GM12865 (cell line): ENCODE measurements at regions not wholly inside any gene's neighbourhood (a gene's known extent, or its start where the extent isn't known, plus 50 kb on each side); places are given as distances from the start of the nearest gene placed in this dataset.
"Not testable (repeated sequence)": the region's sequence is repeated elsewhere in the genome, so short reads cannot be mapped to it uniquely, and the experiment has no call there.

ENCODE experiments used
- DNase-seq: peaks from one replicate; pipeline ENCODE4 v3.0.0; 2010; ENCODE audit warnings: low read depth
- H3K4me3 ChIP-seq: 2 replicates; pipeline ENCODE4 v1.5.1; 2011; ENCODE audit warnings: mild to moderate bottlenecking, low read depth, low read length, control low read depth
- CTCF ChIP-seq: IDR thresholded peaks from 2 replicates; pipeline ENCODE4 v1.5.1; 2011; ENCODE audit warnings: low read length, control low read depth, low read depth, inconsistent platforms; ENCODE audit not compliant: insufficient read depth; ENCODE audit errors: missing control alignments

GRCh38 chr1:83383107-83383506 lies 615.8 kb downstream of the TTLL7 start:
- H3K4me3 ChIP-seq, DNase-seq: not testable (repeated sequence)

GRCh38 chr1:83373018-83373417 lies 625.9 kb downstream of the TTLL7 start:
- H3K4me3 ChIP-seq, DNase-seq: not testable (repeated sequence)

GRCh38 chr1:83369853-83370252 lies 629.1 kb downstream of the TTLL7 start:
- not testable (repeated sequence) for H3K4me3 ChIP-seq, DNase-seq

- H3K4me3 ChIP-seq, DNase-seq: not testable (repeated sequence)
Observed at GRCh38 chr1:83365320-83365719, 633.6 kb downstream of the TTLL7 start.

- H3K4me3 ChIP-seq, DNase-seq: not testable (repeated sequence)
Observed at GRCh38 chr1:83345375-83345774, 653.6 kb downstream of the TTLL7 start.

- not testable (repeated sequence) for H3K4me3 ChIP-seq, DNase-seq
Observed at GRCh38 chr1:83343767-83344166, 655.2 kb downstream of the TTLL7 start.

GRCh38 chr1:83342995-83343394 lies 655.9 kb downstream of the TTLL7 start:
- not testable (repeated sequence) for DNase-seq, H3K4me3 ChIP-seq

GRCh38 chr1:83332308-83332707 lies 666.6 kb downstream of the TTLL7 start:
- DNase-seq, H3K4me3 ChIP-seq: not testable (repeated sequence)

GRCh38 chr1:83318366-83318765 lies 680.6 kb downstream of the TTLL7 start:
- DNase-seq: no peak
- no peak for TF ChIP-seq CTCF
- no peak overlapping the region for H3K4me3 ChIP-seq

GRCh38 chr1:83315446-83315845 lies 683.5 kb downstream of the TTLL7 start:
- DNase-seq, H3K4me3 ChIP-seq: not testable (repeated sequence)

GRCh38 chr1:83310161-83310560 lies 688.8 kb downstream of the TTLL7 start:
- not testable (repeated sequence) for DNase-seq, H3K4me3 ChIP-seq

- H3K4me3 ChIP-seq, DNase-seq: not testable (repeated sequence)
Observed at GRCh38 chr1:83309035-83309434, 689.9 kb downstream of the TTLL7 start.

GRCh38 chr1:83306811-83307210 lies 692.1 kb downstream of the TTLL7 start:
- not testable (repeated sequence) for H3K4me3 ChIP-seq, DNase-seq

- peak; percentile 3 for DNase-seq
- H3K4me3 ChIP-seq: not testable (repeated sequence)
Observed at GRCh38 chr1:83295594-83295993, 703.3 kb downstream of the TTLL7 start.

GRCh38 chr1:83287391-83287790 lies 711.5 kb downstream of the TTLL7 start:
- not testable (repeated sequence) for DNase-seq, H3K4me3 ChIP-seq

- not testable (repeated sequence) for DNase-seq, H3K4me3 ChIP-seq
Observed at GRCh38 chr1:83274656-83275055, 724.3 kb downstream of the TTLL7 start.

- H3K4me3 ChIP-seq, DNase-seq: not testable (repeated sequence)
Observed at GRCh38 chr1:83272484-83272883, 726.4 kb downstream of the TTLL7 start.

GRCh38 chr1:83271834-83272233 lies 727.1 kb downstream of the TTLL7 start:
- not testable (repeated sequence) for H3K4me3 ChIP-seq

GRCh38 chr1:83270801-83271200 lies 728.1 kb downstream of the TTLL7 start:
- not testable (repeated sequence) for H3K4me3 ChIP-seq

More at GRCh38 chr1:83271834-83272233, 727.1 kb downstream of the TTLL7 start:
- peak; percentile 6 for DNase-seq

GRCh38 chr1:83263808-83264207 lies 735.1 kb downstream of the TTLL7 start:
- not testable (repeated sequence) for DNase-seq, H3K4me3 ChIP-seq

More at GRCh38 chr1:83270801-83271200, 728.1 kb downstream of the TTLL7 start:
- DNase-seq: not testable (repeated sequence)
